ENCODE measurements at regions not wholly inside any gene's neighbourhood (a gene's known extent, or its start where the extent isn't known, plus 50 kb on each side); places are given as distances from the start of the nearest gene placed in this dataset.

DNA sequence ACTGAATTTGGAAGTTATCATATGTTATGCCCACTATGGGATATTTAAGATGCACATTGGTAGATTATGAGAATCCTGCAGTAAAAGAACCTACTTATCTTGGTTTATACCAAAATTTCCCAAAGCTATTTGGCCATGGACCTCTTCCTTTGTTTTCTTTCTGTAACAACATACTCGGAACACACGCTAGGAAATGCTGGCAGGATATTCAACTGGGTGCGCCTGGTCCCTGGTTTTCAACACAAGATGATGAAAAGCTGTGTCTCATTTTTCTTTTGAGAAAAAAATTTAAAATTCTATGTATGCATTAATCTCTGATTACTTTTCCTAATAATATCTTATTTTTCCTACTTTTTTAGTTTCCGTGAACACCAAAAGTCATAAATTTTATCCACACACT lies 128.5 kb upstream of the NRP1 start:
- DNase-seq (ENCODE audit: low read depth, low spot score) = no peak
- in situ Hi-C loops (cut with HindIII; ENCODE audit: low pct_unique_long_range_greater_than_20kb, low sequenced_read_pairs) = no loop called here

DNA sequence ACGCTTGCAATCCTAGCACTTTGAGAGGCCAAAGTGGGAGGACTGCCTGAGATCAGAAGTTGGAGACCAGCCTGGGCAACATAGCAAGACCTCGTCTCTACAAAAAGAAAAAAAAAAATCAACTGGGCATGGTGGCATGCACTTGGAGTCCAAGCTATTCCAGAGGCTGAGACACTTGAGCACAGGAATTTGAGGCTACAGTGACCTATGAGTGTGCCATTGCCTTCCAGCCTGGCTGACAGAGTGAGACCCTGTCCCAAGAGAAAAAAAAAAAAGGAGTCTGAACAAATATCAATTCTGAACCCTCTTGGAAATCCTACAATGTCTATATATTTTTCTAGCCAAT lies 126.8 kb upstream of the NRP1 start:
- DNase-seq (ENCODE audit: low read depth, low spot score) = no peak
- in situ Hi-C loops (cut with HindIII; ENCODE audit: low pct_unique_long_range_greater_than_20kb, low sequenced_read_pairs) = no loop called here

DNA sequence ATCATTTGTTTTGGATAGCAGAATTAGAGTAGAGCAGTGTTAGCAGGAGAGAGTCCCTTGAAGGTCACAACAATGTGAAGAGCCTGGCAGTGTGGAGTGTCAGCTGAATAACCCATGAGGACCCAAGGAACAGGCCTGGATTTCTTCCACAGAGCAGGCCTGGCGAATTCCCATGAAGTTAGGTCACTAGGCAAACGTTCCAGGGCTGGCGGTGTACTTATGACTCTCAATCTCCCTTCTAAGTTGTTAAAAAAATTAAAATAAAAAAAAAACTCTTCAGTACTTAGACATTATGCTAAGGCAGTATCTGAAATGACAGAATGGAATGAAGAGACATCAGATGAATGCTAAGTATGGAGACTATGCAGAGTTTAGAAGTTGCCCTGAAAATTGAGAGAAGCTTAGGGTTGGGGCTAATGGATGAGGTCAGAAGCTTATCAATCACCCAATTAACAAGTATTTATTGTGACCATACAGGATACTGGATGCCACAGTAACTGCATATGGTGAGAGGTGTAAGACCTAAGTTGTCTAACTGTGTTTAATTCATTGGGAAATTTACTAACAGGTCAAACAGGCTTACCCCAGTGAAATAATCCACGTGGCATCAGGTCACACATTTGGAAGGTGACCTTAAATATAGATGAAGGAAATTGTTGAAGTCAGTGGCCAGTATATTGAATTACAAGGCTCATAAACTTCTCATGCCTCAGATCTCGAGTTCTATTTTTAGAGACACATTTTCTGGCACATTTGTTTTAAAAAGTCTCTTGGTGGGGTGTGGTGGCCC lies 126.2 kb upstream of the NRP1 start:
- DNase-seq (ENCODE audit: low read depth, low spot score) = no peak
- in situ Hi-C loops (cut with HindIII; ENCODE audit: low pct_unique_long_range_greater_than_20kb, low sequenced_read_pairs) = no loop called here

DNA sequence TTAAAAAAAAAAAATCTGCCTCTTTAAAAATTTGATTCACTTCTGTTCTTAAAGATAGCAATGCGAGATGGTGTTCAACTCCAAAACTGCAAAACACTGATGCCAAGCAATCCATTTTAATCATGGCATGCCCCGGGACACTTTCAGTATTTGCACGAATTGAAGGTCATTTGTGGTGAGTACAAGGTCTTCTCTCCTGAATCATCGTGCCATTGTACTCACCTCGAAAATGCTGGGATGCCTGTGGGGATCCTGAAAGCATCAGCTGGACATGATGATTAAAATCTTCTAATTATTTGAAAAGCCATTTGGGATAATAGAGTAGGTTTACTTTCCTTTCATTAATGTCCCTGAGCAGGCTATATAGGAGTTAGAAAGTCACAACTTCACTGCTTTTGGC lies 125.1 kb upstream of the NRP1 start:
- in situ Hi-C loops (cut with HindIII; ENCODE audit: low pct_unique_long_range_greater_than_20kb, low sequenced_read_pairs) = no loop called here
- DNase-seq (ENCODE audit: low read depth, low spot score) = no peak

DNA sequence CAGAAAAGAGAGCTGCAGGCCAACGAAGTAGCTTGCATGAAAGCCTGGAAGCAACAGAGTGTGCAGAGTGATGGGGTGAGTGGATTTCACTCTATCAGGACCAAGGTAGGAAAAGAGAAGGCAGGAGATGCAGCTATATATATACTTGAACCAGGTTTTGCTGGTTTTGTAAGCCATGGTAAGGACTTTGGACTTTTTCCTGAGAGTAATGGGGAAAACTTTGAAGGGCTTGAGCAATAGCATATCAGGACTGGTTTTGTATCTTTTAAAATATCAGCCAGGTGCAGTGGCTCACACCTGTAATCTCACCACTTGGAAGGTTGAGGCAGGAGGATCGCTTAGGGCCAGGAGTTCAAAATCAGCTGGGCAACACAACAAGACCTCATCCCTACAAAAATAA lies 120.6 kb upstream of the NRP1 start:
- in situ Hi-C loops (cut with HindIII; ENCODE audit: low pct_unique_long_range_greater_than_20kb, low sequenced_read_pairs) = no loop called here
- DNase-seq (ENCODE audit: low read depth, low spot score) = no peak

DNA sequence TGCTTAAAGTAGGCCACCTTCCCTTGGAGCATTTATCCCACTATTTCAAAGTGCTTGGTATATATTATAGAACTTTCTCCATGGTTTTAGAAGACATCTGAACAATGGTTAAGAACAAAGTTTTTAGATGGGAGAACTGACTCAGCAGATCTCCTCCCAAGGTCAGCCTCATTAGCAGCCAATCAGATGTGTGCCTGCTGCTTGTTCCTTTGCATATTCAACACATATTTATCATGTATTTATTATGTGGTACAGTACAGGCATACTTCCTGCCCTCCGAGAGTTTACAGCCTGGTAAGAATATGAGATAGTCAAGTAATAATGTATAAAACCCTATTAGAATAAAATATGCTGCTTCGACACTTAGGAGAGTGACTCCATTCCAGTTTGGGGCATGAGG lies 120.1 kb upstream of the NRP1 start:
- no peak for DNase-seq (ENCODE audit: low read depth, low spot score)
- in situ Hi-C loops (cut with HindIII; ENCODE audit: low pct_unique_long_range_greater_than_20kb, low sequenced_read_pairs) = no loop called here

DNA sequence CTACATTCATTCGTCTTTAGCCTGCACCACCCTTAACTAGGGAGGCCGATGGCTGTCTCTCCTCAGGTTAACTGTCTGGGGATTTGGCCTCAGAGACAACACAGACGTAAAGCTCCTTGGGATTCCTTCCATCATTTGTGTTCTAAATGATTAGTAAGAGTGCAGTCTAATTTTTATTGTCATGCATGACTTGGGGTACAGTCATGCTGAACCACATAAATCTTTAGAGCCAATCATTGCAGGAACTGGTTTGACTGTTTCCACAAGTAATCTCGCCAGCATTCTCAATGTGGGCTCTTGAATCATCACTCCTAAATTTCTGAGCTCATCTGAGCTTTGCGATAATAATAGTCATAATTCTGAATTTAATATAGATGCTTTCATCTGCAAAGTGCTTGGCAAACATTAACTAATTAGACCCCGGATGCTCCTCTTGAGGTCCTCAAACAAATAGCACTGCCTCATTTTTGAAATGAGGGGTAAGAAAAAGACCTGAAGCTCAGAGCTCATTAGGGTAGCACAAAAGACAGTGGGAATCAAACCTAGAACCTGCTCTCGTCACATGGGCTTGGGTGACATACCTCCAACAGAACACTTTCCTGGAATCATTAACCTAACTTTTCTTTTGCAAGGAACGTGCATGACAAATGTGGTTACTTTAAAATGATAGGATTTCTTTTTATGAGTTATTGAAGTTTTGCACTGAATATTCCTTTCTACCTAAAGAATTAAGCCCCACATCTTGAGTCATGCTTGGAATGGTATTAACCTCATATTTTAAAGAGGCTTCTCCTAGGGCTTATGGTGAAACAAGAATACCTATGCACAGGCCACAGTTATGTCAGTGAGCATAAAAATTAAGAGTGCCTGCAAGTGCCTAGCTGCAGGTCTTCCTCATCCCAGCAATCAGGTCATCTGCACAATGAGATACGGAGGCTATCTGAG lies 118.9 kb upstream of the NRP1 start:
- no peak for DNase-seq (ENCODE audit: low read depth, low spot score)
- in situ Hi-C loops (cut with HindIII; ENCODE audit: low pct_unique_long_range_greater_than_20kb, low sequenced_read_pairs) = no loop called here

DNA sequence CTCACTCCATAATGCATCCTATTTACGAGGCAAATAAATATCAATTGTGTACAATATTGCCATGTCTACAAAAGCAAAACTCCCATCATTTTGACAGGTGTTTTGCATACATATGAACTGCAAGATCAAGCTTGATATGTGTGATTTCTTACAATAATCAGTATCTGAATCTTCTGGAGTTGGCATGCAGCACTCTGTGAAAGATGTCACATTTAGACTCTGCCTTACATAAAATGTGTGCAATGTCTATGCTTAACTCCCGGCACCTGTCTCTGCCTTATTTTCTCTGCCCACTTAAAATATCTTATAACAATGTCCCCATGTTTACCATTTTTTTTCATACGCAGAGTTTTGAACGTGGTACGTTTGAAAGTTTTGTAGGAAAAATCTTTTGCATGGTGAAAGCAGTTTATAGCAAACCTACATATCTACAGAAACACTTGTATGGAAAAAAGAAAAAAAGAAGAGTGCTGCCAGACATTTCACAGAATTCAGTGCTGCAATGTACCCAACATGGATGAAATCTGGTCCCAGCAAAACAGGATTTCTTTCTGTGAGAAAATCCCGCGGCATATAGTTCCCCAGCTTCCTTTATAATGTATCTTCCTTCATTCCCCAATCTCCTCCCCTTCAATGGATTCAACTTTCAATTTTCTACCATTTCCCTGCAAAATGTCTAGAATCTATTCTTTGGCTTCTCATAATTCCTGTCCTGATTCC lies 114.1 kb upstream of the NRP1 start:
- DNase-seq (ENCODE audit: low read depth, low spot score) = no peak
- in situ Hi-C loops (cut with HindIII; ENCODE audit: low pct_unique_long_range_greater_than_20kb, low sequenced_read_pairs) = no loop called here

DNA sequence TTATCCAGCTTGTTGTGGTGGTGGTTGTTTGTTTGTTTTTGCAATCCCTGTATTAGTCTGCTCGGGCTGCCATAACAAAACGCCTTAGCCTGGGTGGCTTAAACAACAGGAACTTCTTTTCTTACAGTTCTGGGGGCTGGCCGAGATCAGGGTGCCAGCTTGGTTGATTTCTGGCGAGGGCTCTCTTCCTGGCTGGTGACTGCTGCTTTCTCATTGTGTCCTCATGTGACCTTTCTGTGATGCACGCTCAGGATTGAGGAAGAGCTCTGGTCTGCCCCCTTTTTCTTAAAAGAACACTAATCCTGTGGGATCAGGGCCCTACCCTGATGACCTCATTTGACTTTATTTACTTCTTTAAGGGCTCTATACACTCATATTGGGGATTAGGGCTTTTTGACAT lies 107.1 kb upstream of the NRP1 start:
- DNase-seq (ENCODE audit: low read depth, low spot score) = peak; percentile 2
- in situ Hi-C loops (cut with HindIII; ENCODE audit: low pct_unique_long_range_greater_than_20kb, low sequenced_read_pairs) = no loop called here

DNA sequence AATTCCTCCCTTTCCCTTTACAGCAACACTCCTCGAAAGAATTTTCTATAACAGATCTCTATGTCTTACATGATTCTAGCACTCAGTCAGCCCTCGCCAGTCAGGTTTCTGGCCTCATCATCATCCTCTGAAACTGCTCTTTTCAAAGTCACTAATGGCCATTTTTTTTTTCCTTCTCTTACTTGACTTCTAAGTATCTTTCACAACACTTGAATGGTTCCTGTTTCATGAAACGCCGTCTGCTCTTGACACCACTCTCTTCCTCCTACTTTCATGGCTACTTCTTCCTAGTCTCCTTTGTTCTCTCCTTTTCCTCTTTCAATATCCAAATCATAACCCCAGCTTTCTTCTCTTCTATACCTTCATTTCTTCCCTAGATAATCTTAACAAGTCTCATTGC lies 100.5 kb upstream of the NRP1 start:
- in situ Hi-C loops (cut with HindIII; ENCODE audit: low pct_unique_long_range_greater_than_20kb, low sequenced_read_pairs) = no loop called here
- DNase-seq (ENCODE audit: low read depth, low spot score) = no peak

DNA sequence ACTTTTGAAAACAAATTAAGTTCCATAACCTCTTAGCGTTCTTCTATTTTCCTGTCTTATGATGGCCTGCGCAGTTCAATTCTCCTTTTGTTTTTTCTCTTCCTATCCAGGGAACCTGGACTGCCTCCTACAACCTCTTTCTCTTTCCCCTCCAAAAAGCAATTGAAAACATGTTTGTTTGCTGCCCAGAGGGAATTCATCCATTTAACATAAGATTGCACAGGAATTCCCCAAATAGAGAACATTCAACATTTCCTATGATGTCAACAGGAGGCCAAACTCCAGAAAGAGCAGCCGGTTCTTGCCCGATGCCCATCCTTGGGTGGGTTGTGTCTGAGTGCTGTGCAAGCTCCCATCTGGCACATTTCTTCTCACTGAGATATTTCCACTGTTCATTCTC lies 94.2 kb upstream of the NRP1 start:
- no peak for DNase-seq (ENCODE audit: low read depth, low spot score)
- in situ Hi-C loops (cut with HindIII; ENCODE audit: low pct_unique_long_range_greater_than_20kb, low sequenced_read_pairs) = no loop called here

DNA sequence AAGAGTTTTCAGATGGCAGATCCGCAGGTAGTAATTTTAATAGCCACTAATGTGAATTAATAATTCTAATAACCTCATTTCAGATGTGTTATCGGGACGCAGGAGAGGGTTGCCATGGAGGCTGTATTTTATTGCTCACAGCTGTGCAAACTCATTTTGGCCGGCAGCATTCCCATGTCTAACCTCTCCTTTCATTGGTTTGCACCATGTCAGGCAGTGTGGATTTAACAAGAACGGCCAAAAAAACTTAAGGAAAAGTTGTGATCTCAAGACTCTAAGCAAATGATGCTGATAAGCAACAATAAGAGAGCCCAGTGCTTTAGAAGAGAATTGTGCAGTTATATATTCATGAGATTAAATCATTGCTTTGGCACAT lies 88.7 kb upstream of the NRP1 start:
- in situ Hi-C loops (cut with HindIII; ENCODE audit: low pct_unique_long_range_greater_than_20kb, low sequenced_read_pairs) = no loop called here
- no peak for DNase-seq (ENCODE audit: low read depth, low spot score)

DNA sequence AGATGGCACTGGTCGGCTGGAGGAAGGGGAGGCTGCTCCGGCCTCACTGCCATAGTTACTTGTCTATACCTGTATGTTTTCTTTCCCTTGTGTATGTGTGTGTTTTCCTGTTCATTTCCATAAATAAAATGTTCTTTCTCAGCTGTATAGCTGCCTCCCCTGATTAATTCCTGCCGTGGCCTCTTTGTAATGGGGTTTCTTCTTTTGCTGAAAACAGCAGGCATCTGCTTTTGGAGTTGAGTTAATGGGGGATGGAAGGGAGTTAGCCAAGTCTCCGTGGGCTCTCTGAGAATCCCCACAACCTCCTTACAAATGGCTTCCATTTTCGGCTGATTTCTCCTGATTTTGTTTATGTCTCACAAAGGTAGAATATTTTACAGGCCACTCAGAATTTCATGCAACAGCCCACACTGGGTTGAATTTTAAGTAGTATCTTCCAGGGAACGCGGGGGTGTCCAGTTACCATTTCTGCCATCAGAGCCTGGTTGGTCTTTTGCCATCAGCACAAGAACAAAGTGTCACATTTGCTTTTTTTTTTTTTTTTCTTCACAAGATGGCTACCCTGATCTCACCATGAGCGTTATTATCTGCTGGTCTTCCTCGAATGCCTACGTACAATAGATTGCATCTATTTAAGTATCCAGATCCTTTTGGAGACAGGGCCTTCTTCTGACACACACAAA lies 88.1 kb upstream of the NRP1 start:
- in situ Hi-C loops (cut with HindIII; ENCODE audit: low pct_unique_long_range_greater_than_20kb, low sequenced_read_pairs) = no loop called here

DNA sequence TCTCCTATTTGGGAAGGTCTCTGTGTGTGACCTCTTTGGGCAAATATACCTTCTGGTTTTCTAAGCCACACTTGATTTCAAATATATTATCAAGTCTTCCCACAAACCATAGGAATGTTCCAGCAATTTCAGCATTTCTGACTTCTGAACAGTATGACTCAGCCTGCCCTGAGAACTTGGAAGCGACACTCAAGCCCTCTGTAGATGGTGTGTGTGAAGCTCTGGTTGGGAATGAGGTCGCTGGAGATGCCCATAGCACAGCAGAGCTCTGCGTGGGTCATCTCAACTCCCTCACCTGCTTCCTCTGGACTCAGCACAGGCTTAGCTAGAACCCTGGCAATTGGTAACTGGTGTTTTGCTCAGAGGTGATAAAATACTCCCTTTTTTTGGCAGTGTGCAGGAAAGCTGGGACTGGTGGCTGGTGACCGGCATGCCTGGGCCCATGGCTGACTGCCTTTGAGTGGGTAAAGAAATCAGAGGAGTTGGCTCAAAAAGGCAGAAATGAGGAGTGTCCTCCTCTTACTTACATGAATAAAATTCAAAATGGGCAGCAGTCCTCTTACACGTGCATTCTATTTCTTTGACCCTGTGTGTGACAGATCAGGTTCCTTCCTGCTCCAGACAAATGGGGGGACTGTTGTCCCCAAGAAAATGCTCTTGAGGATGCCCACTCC lies 87.5 kb upstream of the NRP1 start:
- in situ Hi-C loops (cut with HindIII; ENCODE audit: low pct_unique_long_range_greater_than_20kb, low sequenced_read_pairs) = no loop called here
- DNase-seq (ENCODE audit: low read depth, low spot score) = no peak

More for the DNA sequence above, 88.1 kb upstream of the NRP1 start:
- DNase-seq (ENCODE audit: low read depth, low spot score) = no peak

DNA sequence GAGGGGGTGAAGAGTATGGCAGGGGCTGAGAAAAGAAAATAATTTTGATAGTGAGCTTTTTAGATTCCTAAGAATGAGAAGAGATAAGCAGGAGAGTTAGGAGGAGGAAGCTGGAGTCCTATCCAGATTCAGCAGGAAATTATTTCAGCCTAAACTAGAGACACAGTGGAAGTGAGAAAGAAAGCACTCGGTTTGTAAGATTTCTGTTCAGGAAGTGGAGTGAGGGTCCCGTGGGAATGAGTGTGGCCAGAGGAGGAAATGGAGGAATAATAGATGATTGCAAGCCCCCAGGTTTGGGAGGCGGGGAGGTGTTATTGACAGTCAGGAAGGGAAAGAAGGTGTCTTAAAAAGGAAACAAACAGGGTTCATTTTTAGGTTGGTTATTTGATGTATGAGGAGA lies 84.8 kb upstream of the NRP1 start:
- no peak for DNase-seq (ENCODE audit: low read depth, low spot score)
- in situ Hi-C loops (cut with HindIII; ENCODE audit: low pct_unique_long_range_greater_than_20kb, low sequenced_read_pairs) = no loop called here

DNA sequence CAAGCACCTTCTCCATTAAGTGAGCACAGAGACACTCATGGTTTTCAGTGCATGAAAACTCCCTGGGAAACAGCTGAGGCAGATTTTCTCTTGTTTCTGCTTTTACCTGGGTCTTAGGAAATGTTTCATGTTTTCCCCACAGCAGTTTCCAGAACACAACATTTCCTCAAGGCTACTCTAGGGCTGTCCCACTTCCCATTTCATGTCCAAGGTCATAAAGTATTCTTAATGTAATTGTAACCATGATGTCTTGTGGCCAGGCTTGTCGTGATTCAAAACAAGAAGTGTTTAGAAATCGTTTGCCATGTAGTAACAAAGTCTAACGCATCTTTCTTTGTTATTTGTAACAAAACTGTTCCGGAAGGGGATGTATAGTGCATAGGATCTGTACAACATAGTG lies 83.8 kb upstream of the NRP1 start:
- in situ Hi-C loops (cut with HindIII; ENCODE audit: low pct_unique_long_range_greater_than_20kb, low sequenced_read_pairs) = no loop called here
- no peak for DNase-seq (ENCODE audit: low read depth, low spot score)

DNA sequence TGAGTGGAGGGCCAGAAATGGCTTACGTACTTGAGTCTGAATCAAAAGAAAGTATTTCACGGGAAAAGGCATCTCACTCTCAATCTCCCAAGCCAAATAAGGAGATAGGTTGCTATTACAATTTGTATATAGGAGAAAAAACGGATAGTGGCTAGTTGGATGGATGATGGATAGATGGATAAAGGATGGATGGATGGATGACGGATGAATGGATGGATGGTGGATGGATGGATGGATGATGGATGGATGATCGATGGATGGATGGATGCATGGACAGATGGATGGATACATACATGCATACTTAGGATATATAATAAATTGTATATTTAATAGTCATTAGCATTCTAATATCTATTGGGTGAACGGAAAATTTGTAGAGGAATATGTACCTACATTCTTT lies 82.2 kb upstream of the NRP1 start:
- in situ Hi-C loops (cut with HindIII; ENCODE audit: low pct_unique_long_range_greater_than_20kb, low sequenced_read_pairs) = no loop called here
- DNase-seq (ENCODE audit: low read depth, low spot score) = no peak
